ENCODE measurements at regions not wholly inside any gene's neighbourhood (a gene's known extent, or its start where the extent isn't known, plus 50 kb on each side); places are given as distances from the start of the nearest gene placed in this dataset.

DNA sequence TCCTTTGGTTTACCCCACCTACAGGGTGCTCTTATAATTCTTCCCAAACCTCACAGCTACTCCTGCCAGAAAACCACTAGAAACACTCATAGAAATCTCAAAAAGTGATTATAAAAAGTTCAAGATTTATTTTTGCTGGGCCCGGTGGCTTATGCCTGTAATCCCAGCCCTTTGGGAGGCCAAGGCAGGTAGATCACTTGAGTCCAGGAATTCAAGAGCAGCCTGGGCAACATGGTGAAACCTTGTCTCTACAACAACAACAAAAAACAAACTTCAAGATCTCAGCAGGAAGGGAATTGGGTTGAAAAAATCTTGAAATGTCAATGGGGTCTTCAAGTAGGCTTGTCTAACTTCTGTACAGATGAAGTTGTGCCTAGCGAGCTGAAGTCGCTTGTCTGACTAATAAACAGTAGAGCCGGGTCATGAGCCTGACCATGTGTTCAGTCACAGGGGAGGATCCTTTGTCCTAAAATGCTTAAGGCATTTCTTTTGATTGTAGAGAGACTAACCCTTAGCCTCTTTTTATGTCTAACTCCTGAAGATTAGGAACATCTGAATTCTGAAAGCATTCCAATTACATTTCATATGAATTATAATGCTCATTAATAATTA, 124.6 kb downstream of the NOC3L start:
- H3K4me2 ChIP-seq (ENCODE audit: insufficient read depth, low read length): no peak overlapping the region
- peaks cover 4% of the 10 kb centered on the region for H3K4me1 ChIP-seq (ENCODE audit: insufficient read depth, low read length)
- TF ChIP-seq, protein P1, sequence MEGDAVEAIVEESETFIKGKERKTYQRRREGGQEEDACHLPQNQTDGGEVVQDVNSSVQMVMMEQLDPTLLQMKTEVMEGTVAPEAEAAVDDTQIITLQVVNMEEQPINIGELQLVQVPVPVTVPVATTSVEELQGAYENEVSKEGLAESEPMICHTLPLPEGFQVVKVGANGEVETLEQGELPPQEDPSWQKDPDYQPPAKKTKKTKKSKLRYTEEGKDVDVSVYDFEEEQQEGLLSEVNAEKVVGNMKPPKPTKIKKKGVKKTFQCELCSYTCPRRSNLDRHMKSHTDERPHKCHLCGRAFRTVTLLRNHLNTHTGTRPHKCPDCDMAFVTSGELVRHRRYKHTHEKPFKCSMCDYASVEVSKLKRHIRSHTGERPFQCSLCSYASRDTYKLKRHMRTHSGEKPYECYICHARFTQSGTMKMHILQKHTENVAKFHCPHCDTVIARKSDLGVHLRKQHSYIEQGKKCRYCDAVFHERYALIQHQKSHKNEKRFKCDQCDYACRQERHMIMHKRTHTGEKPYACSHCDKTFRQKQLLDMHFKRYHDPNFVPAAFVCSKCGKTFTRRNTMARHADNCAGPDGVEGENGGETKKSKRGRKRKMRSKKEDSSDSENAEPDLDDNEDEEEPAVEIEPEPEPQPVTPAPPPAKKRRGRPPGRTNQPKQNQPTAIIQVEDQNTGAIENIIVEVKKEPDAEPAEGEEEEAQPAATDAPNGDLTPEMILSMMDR (IDR thresholded peaks at IDR 0.05; ENCODE audit: extremely low read depth, low read depth, low read length): no peak
- no peak for DNase-seq (ENCODE audit: insufficient read length, low spot score, missing footprints)
- no peak overlapping the region for H3K4me3 ChIP-seq (ENCODE audit: insufficient read depth, low read length)
- no peaks in the 10 kb centered on the region for H3K79me2 ChIP-seq (ENCODE audit: insufficient read depth, low read length)
- H3K27me3 ChIP-seq (ENCODE audit: insufficient read depth, low read length): no peaks in the 10 kb centered on the region
- H3K9me3 ChIP-seq (ENCODE audit: low read depth, low read length): no peaks in the 10 kb centered on the region
- H4K20me1 ChIP-seq (ENCODE audit: insufficient read depth, low read length): no peaks in the 10 kb centered on the region
- no peaks in the 10 kb centered on the region for H3K36me3 ChIP-seq (ENCODE audit: insufficient read depth, low read length)
- no peak overlapping the region for H2AFZ ChIP-seq (ENCODE audit: low read length)
- no peak overlapping the region for H3K27ac ChIP-seq (ENCODE audit: low read depth, low read length)

DNA sequence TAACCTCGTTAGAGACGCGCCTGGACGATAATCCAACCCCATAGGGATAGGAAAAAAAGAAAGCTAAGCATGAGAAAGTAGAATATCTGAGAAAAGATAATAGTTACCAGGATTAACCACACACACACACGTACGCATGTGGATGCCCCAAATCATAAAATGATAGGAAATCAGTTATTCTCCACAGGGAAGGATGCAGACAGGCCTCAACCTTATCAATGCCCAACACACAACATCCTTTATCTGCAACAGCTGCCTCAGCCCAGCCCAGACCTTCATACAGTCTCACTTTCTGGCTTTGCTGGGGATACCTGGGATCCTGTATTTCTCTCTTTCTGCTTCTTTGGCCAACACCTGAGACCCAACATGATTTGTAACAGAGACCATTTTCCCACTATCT, 123.0 kb downstream of the NOC3L start:
- no peaks in the 10 kb centered on the region for H3K9me3 ChIP-seq (ENCODE audit: low read depth, low read length)
- H3K27me3 ChIP-seq (ENCODE audit: insufficient read depth, low read length): no peaks in the 10 kb centered on the region
- H3K36me3 ChIP-seq (ENCODE audit: insufficient read depth, low read length): no peaks in the 10 kb centered on the region
- H2AFZ ChIP-seq (ENCODE audit: low read length): no peak overlapping the region
- no peaks in the 10 kb centered on the region for H4K20me1 ChIP-seq (ENCODE audit: insufficient read depth, low read length)
- H3K79me2 ChIP-seq (ENCODE audit: insufficient read depth, low read length): no peaks in the 10 kb centered on the region
- TF ChIP-seq, protein P1 (IDR thresholded peaks at IDR 0.05; ENCODE audit: extremely low read depth, low read depth, low read length): no peak
- H3K4me2 ChIP-seq (ENCODE audit: insufficient read depth, low read length): no peak overlapping the region
- DNase-seq (ENCODE audit: insufficient read length, low spot score, missing footprints): no peak
- H3K4me1 ChIP-seq (ENCODE audit: insufficient read depth, low read length): peaks cover 4% of the 10 kb centered on the region
- H3K4me3 ChIP-seq (ENCODE audit: insufficient read depth, low read length): no peak overlapping the region
- H3K27ac ChIP-seq (ENCODE audit: low read depth, low read length): no peak overlapping the region

DNA sequence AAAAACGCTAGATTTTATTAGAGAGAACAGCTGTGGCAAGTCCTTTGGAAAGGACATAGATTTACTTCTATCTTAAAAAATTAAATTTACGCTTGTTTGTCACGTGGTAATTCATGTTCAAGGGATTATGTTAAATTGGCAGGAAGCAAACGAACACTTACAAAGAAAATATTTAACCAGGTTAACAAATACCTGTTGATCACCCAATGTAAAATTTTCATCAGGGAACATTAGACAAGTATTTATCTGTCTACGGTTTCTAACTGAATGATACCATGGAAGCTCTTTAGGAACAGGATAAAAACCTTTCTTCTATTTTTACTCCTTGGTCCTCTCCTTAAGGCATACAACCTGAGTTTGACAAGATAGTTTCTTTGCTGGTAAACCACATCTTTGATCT, 122.2 kb downstream of the NOC3L start:
- H3K4me1 ChIP-seq (ENCODE audit: insufficient read depth, low read length): no peaks in the 10 kb centered on the region
- no peaks in the 10 kb centered on the region for H3K27me3 ChIP-seq (ENCODE audit: insufficient read depth, low read length)
- no peak overlapping the region for H2AFZ ChIP-seq (ENCODE audit: low read length)
- TF ChIP-seq, protein P1 (IDR thresholded peaks at IDR 0.05; ENCODE audit: extremely low read depth, low read depth, low read length): no peak
- H3K27ac ChIP-seq (ENCODE audit: low read depth, low read length): no peak overlapping the region
- H4K20me1 ChIP-seq (ENCODE audit: insufficient read depth, low read length): no peaks in the 10 kb centered on the region
- H3K4me2 ChIP-seq (ENCODE audit: insufficient read depth, low read length): no peak overlapping the region
- H3K4me3 ChIP-seq (ENCODE audit: insufficient read depth, low read length): no peak overlapping the region
- DNase-seq (ENCODE audit: insufficient read length, low spot score, missing footprints): no peak
- H3K79me2 ChIP-seq (ENCODE audit: insufficient read depth, low read length): no peaks in the 10 kb centered on the region
- no peaks in the 10 kb centered on the region for H3K9me3 ChIP-seq (ENCODE audit: low read depth, low read length)
- no peaks in the 10 kb centered on the region for H3K36me3 ChIP-seq (ENCODE audit: insufficient read depth, low read length)

DNA sequence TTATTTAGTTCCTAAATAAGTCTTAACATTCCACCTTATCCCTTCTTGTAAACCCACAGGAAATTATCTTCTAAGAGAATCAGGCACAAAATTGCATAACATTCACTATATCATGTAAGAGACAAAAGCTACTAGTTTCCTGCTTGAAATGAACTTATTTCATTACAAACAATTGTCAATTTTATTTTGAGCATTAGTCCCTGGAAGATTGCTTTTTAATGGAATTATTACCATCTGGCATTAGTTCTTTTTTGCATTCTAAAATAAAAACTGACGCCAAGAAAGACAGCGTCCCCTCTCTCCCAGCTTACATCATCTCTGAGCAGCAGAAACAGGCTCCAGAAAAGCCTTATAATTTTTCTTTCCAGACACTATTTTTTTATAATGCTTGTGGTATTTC, 121.8 kb downstream of the NOC3L start:
- Histone ChIP-seq H3K79me2 (ENCODE audit: insufficient read depth, low read length) (no peaks in the 10 kb centered on the region), H3K4me2 (ENCODE audit: insufficient read depth, low read length) (no peak overlapping the region), H3K27ac (ENCODE audit: low read depth, low read length) (no peak overlapping the region), H2AFZ (ENCODE audit: low read length) (no peak overlapping the region), H3K4me1 (ENCODE audit: insufficient read depth, low read length) (no peaks in the 10 kb centered on the region), H3K9me3 (ENCODE audit: low read depth, low read length) (no peaks in the 10 kb centered on the region), H3K36me3 (ENCODE audit: insufficient read depth, low read length) (no peaks in the 10 kb centered on the region), H4K20me1 (ENCODE audit: insufficient read depth, low read length) (no peaks in the 10 kb centered on the region), H3K4me3 (ENCODE audit: insufficient read depth, low read length) (no peak overlapping the region), H3K27me3 (ENCODE audit: insufficient read depth, low read length) (no peaks in the 10 kb centered on the region)
- TF ChIP-seq, protein P1 (IDR thresholded peaks at IDR 0.05; ENCODE audit: extremely low read depth, low read depth, low read length): no peak
- DNase-seq (ENCODE audit: insufficient read length, low spot score, missing footprints): no peak
